ENCODE measurements at regions not wholly inside any gene's neighbourhood (a gene's known extent, or its start where the extent isn't known, plus 50 kb on each side); places are given as distances from the start of the nearest gene placed in this dataset.

GRCh38 chr14:53880761-53881160 lies 75.9 kb downstream of the BMP4 start:
- no peak overlapping the region for H3K27ac ChIP-seq (ENCODE audit: insufficient read length, low read depth, low read length)
- no peak overlapping the region for H3K23ac ChIP-seq (ENCODE audit: insufficient read length, low read depth, low read length)
- no peak overlapping the region for H3K56ac ChIP-seq (ENCODE audit: insufficient read length, low read depth, low read length)
- no peak overlapping the region for H3K27ac Mint-ChIP-seq
- peaks cover 4% of the 10 kb centered on the region in 2 experiments; a peak in 2 of 5 replicates for H3K9me3 Mint-ChIP-seq
- H2BK20ac ChIP-seq (ENCODE audit: low read depth, low read length, poor library complexity, severe bottlenecking): no peak overlapping the region
- no peak overlapping the region for H2BK5ac ChIP-seq (ENCODE audit: insufficient read length, low read length)
- H3K79me2 ChIP-seq (ENCODE audit: insufficient read depth, low read length): no peaks in the 10 kb centered on the region
- H3K9me3 ChIP-seq (ENCODE audit: control insufficient read depth, low read depth, low read length): no peaks in the 10 kb centered on the region
- H3K27me3 Mint-ChIP-seq (ENCODE audit: low read depth): no peaks in the 10 kb centered on the region; the same call in 1 of the 2 replicates
- TF ChIP-seq CTCF (conservative IDR thresholded peaks at IDR 0.05): no peak
- no peak overlapping the region for H3K4me2 ChIP-seq (ENCODE audit: insufficient read depth, insufficient read length, low read length)
- H3K9ac ChIP-seq (ENCODE audit: extremely low read depth, insufficient read length, low read length): no peak overlapping the region
- DNase-seq: no peak
- no peak overlapping the region for H2BK120ac ChIP-seq (ENCODE audit: low read depth, low read length, poor library complexity, severe bottlenecking)
- no peaks in the 10 kb centered on the region for H3K23me2 ChIP-seq (ENCODE audit: insufficient read length, low read depth, low read length, poor library complexity, severe bottlenecking)
- no peak overlapping the region for H3K4ac ChIP-seq (ENCODE audit: low read depth, low read length)
- no peaks in the 10 kb centered on the region for H3K27me3 ChIP-seq (ENCODE audit: insufficient read depth, low read length)
- no peak overlapping the region for H3T11ph ChIP-seq (ENCODE audit: low read length)
- H2BK12ac ChIP-seq (ENCODE audit: insufficient read length, low read depth, low read length): no peak overlapping the region
- no peak overlapping the region for H2AFZ ChIP-seq (ENCODE audit: low read length)
- H3K4me1 ChIP-seq (ENCODE audit: insufficient read depth, low read length): no peaks in the 10 kb centered on the region
- no peak overlapping the region for H4K91ac ChIP-seq (ENCODE audit: insufficient read length, low read depth, low read length)
- no peak overlapping the region for H4K8ac ChIP-seq (replicated peaks; ENCODE audit: insufficient read length, low read depth, low read length)
- H3K14ac ChIP-seq (ENCODE audit: insufficient read depth, low read length): no peak overlapping the region
- no peak overlapping the region for H3K4me3 Mint-ChIP-seq
- no peak overlapping the region for H2BK15ac ChIP-seq (ENCODE audit: low read depth, low read length)
- H2AK5ac ChIP-seq (ENCODE audit: insufficient read length, low read length): no peak overlapping the region
- no peaks in the 10 kb centered on the region; a peak in 1 of 7 replicates for H3K36me3 Mint-ChIP-seq (ENCODE audit: insufficient read depth in 1 of 3, low read depth in 3 of 3)
- no peak overlapping the region for H3K18ac ChIP-seq (ENCODE audit: insufficient read length, low read depth, low read length)
- H4K5ac ChIP-seq (ENCODE audit: insufficient read length, low read depth, low read length): no peak overlapping the region
- no peaks in the 10 kb centered on the region for H3K79me1 ChIP-seq (ENCODE audit: insufficient read depth, low read depth, low read length, poor library complexity, severe bottlenecking)
- WGBS (ENCODE audit: extremely low coverage, insufficient read length, low lambda C conversion rate): 100% methylated on average over 1 of the region's 1 CpG
- no peaks in the 10 kb centered on the region for H3K4me1 Mint-ChIP-seq
- no peaks in the 10 kb centered on the region for H4K20me1 ChIP-seq (ENCODE audit: control insufficient read depth, insufficient read depth, insufficient read length)
